ENCODE measurements at regions not wholly inside any gene's neighbourhood (a gene's known extent, or its start where the extent isn't known, plus 50 kb on each side); places are given as distances from the start of the nearest gene placed in this dataset.
"Not testable (repeated sequence)": the region's sequence is repeated elsewhere in the genome, so short reads cannot be mapped to it uniquely, and the experiment has no call there.

- DNase-seq (ENCODE audit: low read depth), result no peak
These were observed 101.9 kb upstream of the EFNA5 start for GRCh38 chr5:107772418-107773310.

- DNase-seq (ENCODE audit: low read depth), result no peak
These were observed 101.2 kb upstream of the EFNA5 start for GRCh38 chr5:107771926-107772325.

GRCh38 chr5:107770051-107770450 is 99.3 kb upstream of the EFNA5 start:
- no peak for DNase-seq (ENCODE audit: low read depth)

GRCh38 chr5:107769519-107769918 is 98.8 kb upstream of the EFNA5 start:
- DNase-seq (ENCODE audit: low read depth), result no peak

- DNase-seq (ENCODE audit: low read depth), result no peak
These were observed 96.2 kb upstream of the EFNA5 start for GRCh38 chr5:107766972-107767371.

GRCh38 chr5:107766439-107766838 is 95.7 kb upstream of the EFNA5 start:
- DNase-seq (ENCODE audit: low read depth), result no peak

- DNase-seq (ENCODE audit: low read depth), result no peak
These were observed 95.0 kb upstream of the EFNA5 start for GRCh38 chr5:107765805-107766063.

GRCh38 chr5:107764976-107765804 is 94.5 kb upstream of the EFNA5 start:
- DNase-seq (ENCODE audit: low read depth), result no peak

- DNase-seq (ENCODE audit: low read depth), result no peak
These were observed 93.5 kb upstream of the EFNA5 start for GRCh38 chr5:107764282-107764681.

GRCh38 chr5:107753427-107753826 is 82.7 kb upstream of the EFNA5 start:
- DNase-seq (ENCODE audit: low read depth), result no peak

- DNase-seq (ENCODE audit: low read depth), result no peak
These were observed 73.9 kb upstream of the EFNA5 start for GRCh38 chr5:107744418-107745330.

- peak; percentile 68 for DNase-seq (ENCODE audit: low read depth)
These were observed 72.8 kb upstream of the EFNA5 start for GRCh38 chr5:107743373-107744000.

- peak; percentile 79 for DNase-seq (ENCODE audit: low read depth)
These were observed 68.9 kb upstream of the EFNA5 start for GRCh38 chr5:107739661-107740060.

- peak; percentile 81 for DNase-seq (ENCODE audit: low read depth)
These were observed 65.9 kb upstream of the EFNA5 start for GRCh38 chr5:107736638-107737037.

GRCh38 chr5:107736089-107736488 is 65.4 kb upstream of the EFNA5 start:
- not testable (repeated sequence) for DNase-seq (ENCODE audit: low read depth)

GRCh38 chr5:107735558-107735957 is 64.8 kb upstream of the EFNA5 start:
- DNase-seq (ENCODE audit: low read depth), result no peak

- DNase-seq (ENCODE audit: low read depth), result no peak
These were observed 56.2 kb upstream of the EFNA5 start for GRCh38 chr5:107726896-107727295.

- no peak for DNase-seq (ENCODE audit: low read depth)
These were observed 53.9 kb upstream of the EFNA5 start for GRCh38 chr5:107724642-107725041.

GRCh38 chr5:107721241-107721640 is 50.5 kb upstream of the EFNA5 start:
- not testable (repeated sequence) for DNase-seq (ENCODE audit: low read depth)
